Right lobe of liver (tissue), 6 donors: ENCODE measurements at regions not wholly inside any gene's neighbourhood (a gene's known extent, or its start where the extent isn't known, plus 50 kb on each side); places are given as distances from the start of the nearest gene placed in this dataset.

Source experiments
- ATAC-seq, 4 donors: fragments of 200-7000 bp; cut with Tn5 transposase; one replicate each; pipeline ENCODE4 v1.9.1; 2020; ENCODE audit warnings: mild to moderate bottlenecking in 4 of 4, moderate library complexity in 4 of 4
- DNase-seq, 3 donors: peaks; one replicate each; pipeline ENCODE4 v3.0.0-alpha.2; 2020
- H3K27ac ChIP-seq, 3 donors: fragments of 200-600 bp; one replicate each; pipeline ENCODE4 v1.8.0; 2022
- H3K27me3 ChIP-seq, 2 donors: fragments of 200-600 bp; one replicate each; pipeline ENCODE4 v1.8.0; 2022
- H3K36me3 ChIP-seq, 4 donors: fragments of 200-600 bp; sonication (generic) in 1 of 4; one replicate each; pipeline versions ENCODE4 v1.5.1 to v1.8.0; 2017 to 2022; ENCODE audit warnings: control low read depth in 1 of 4
- H3K4me1 ChIP-seq, 4 donors: fragments of 200-600 bp; sonication (generic) in 1 of 4; one replicate each; pipeline versions ENCODE4 v1.5.1 to v1.8.0; 2017 to 2022; ENCODE audit warnings: control low read depth in 1 of 4
- H3K4me3 ChIP-seq, 3 donors: fragments of 200-600 bp; one replicate each; pipeline ENCODE4 v1.8.0; 2022
- H3K9me3 ChIP-seq, 4 donors: fragments of 200-600 bp; sonication (generic) in 1 of 4; one replicate each; pipeline versions ENCODE4 v1.5.1 to v1.8.0; 2017 to 2022; ENCODE audit warnings: control low read depth in 1 of 4
- POLR2A ChIP-seq: fragments of 450-650 bp; IDR thresholded peaks from one replicate; pipeline ENCODE4 v1.6.1; 2017; ENCODE audit warnings: antibody characterized with exemption, mild to moderate bottlenecking
- WGBS: methylation state at CpG from one replicate; pipeline ENCODE4 v1.1.6; 2018; ENCODE audit warnings: low coverage, low lambda C conversion rate; ENCODE audit not compliant: insufficient coverage; ENCODE audit errors: missing lambda C conversion rate; 5-methylcytosine and 5-hydroxymethylcytosine counted together
- intact Hi-C, 2 donors: fragments of 100-400 bp; cut with DNase I; formaldehyde crosslinking; loops; one replicate each; pipeline versions ENCODE4 v1.11.2 to v1.14.1; 2022
- TF ChIP-seq, protein P1 (sequence below), 4 donors: fragments of 200-600 bp in 3 of 4; fragments of 450-650 bp in 1 of 4; IDR thresholded peaks; one replicate each; pipeline versions ENCODE4 v1.5.1 to v1.8.0; 2016 to 2022; ENCODE audit warnings: antibody characterized with exemption in 4 of 4, mild to moderate bottlenecking in 2 of 4
- donor health status: DM: no; HTN: yes; CAD: no.
- donor health status: DM: no; HTN: no; CAD: no.
- donor health status: DM: no; HTN: no; CAD: no.
- donor health status: DM: no; HTN: yes; CAD: no.
- donor health status: DM: no; HTN: yes; CAD: no.

DNA sequence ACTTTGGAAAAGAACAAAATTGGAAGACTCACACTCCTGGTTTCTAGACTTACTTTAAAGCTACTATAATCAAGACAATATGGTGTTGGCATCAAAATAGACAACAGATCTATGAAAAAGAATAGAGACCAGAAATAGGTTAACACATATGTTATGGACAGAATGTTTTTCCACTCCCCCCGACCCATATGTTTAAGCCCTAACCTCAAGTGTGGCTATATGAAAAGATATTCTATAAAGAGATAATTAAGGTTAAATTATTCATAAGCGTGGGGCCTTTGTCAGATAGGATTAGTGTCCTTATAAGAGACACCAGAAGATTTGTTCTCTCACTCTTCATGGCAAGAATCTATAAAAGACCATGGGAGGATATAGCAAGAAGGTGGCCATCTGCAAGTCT, 440.0 kb downstream of the AASDHPPT start:
- WGBS: 50% methylated on average over 2 of the region's 2 CpGs
- H3K4me1 ChIP-seq: no peaks in the 10 kb centered on the region
- ATAC-seq: no peak
- no peak overlapping the region for H3K27ac ChIP-seq
- peaks cover 0 to 3% (median 0%) of the 10 kb centered on the region in 4 donors for H3K9me3 ChIP-seq
- no peak for DNase-seq
- no peaks in the 10 kb centered on the region for H3K36me3 ChIP-seq
- no peak for TF ChIP-seq POLR2A
- TF ChIP-seq, protein P1, sequence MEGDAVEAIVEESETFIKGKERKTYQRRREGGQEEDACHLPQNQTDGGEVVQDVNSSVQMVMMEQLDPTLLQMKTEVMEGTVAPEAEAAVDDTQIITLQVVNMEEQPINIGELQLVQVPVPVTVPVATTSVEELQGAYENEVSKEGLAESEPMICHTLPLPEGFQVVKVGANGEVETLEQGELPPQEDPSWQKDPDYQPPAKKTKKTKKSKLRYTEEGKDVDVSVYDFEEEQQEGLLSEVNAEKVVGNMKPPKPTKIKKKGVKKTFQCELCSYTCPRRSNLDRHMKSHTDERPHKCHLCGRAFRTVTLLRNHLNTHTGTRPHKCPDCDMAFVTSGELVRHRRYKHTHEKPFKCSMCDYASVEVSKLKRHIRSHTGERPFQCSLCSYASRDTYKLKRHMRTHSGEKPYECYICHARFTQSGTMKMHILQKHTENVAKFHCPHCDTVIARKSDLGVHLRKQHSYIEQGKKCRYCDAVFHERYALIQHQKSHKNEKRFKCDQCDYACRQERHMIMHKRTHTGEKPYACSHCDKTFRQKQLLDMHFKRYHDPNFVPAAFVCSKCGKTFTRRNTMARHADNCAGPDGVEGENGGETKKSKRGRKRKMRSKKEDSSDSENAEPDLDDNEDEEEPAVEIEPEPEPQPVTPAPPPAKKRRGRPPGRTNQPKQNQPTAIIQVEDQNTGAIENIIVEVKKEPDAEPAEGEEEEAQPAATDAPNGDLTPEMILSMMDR (IDR thresholded peaks at IDR 0.05): no peak
- H3K4me3 ChIP-seq: no peak overlapping the region
- no peaks in the 10 kb centered on the region for H3K27me3 ChIP-seq
- intact Hi-C loops: no loop called here

- WGBS: 38% methylated on average over 6 of the region's 6 CpGs
- Histone ChIP-seq H3K4me3 (no peak overlapping the region), H3K9me3 (peaks cover 0 to 3% (median 0%) of the 10 kb centered on the region in 4 donors), H3K36me3 (no peaks in the 10 kb centered on the region), H3K4me1 (no peaks in the 10 kb centered on the region), H3K27ac (no peak overlapping the region), H3K27me3 (no peaks in the 10 kb centered on the region)
- DNase-seq: no peak
- ATAC-seq: no peak
- intact Hi-C loops: no loop called here
- TF ChIP-seq, protein P1 (IDR thresholded peaks at IDR 0.05): no peak
- no peak for TF ChIP-seq POLR2A
Observed at GRCh38 chr11:106520146-106520912, 442.9 kb downstream of the AASDHPPT start.

- Histone ChIP-seq H3K4me3 (no peak overlapping the region), H3K27ac (no peak overlapping the region), H3K36me3 (no peaks in the 10 kb centered on the region), H3K9me3 (peaks cover 0 to 3% (median 0%) of the 10 kb centered on the region in 4 donors), H3K4me1 (no peaks in the 10 kb centered on the region), H3K27me3 (no peaks in the 10 kb centered on the region)
- TF ChIP-seq POLR2A: no peak
- TF ChIP-seq, protein P1 (IDR thresholded peaks at IDR 0.05): no peak
- intact Hi-C loops: no loop called here
- 50% methylated on average over 1 of the region's 1 CpG for WGBS
- no peak for DNase-seq
- ATAC-seq: no peak
Observed at GRCh38 chr11:106520920-106521319, 443.5 kb downstream of the AASDHPPT start.

GRCh38 chr11:106523171-106523570, 445.7 kb downstream of the AASDHPPT start:
- Histone ChIP-seq H3K27me3 (no peaks in the 10 kb centered on the region), H3K36me3 (no peaks in the 10 kb centered on the region), H3K4me1 (no peaks in the 10 kb centered on the region), H3K4me3 (no peak overlapping the region), H3K9me3 (no peaks in the 10 kb centered on the region), H3K27ac (no peak overlapping the region)
- WGBS: 14% methylated on average over 2 of the region's 2 CpGs
- intact Hi-C loops: no loop called here
- TF ChIP-seq, protein P1 (IDR thresholded peaks at IDR 0.05): no peak
- TF ChIP-seq POLR2A: no peak
- DNase-seq: no peak
- ATAC-seq: no peak
